NCI-H146 treated with DMSO at 0.1 percent for 48 hours (cell line): ENCODE measurements at regions not wholly inside any gene's neighbourhood (a gene's known extent, or its start where the extent isn't known, plus 50 kb on each side); places are given as distances from the start of the nearest gene placed in this dataset.
A peak's percentile ranks its signal among the peaks of the same experiment; 100 is the strongest.
"Not testable (repeated sequence)": the region's sequence is repeated elsewhere in the genome, so short reads cannot be mapped to it uniquely, and the experiment has no call there.

Experiments
- DNase-seq: peaks from one replicate; lab custom pipeline; 2025; ENCODE audit not compliant: unreplicated experiment; lab: John Stamatoyannopoulos, UW

- DNase-seq, result no peak
Measured at GRCh38 chr3:161893972-161894371, 397.4 kb downstream of the OTOL1 start.

GRCh38 chr3:161894657-161895056 is 398.0 kb downstream of the OTOL1 start:
- DNase-seq, result no peak

- DNase-seq, result no peak
Measured at GRCh38 chr3:161905520-161906132, 409.0 kb downstream of the OTOL1 start.

GRCh38 chr3:161913786-161914389 is 417.3 kb downstream of the OTOL1 start:
- no peak for DNase-seq

- DNase-seq, result peak; percentile 60
Measured at GRCh38 chr3:161914703-161915417, 418.3 kb downstream of the OTOL1 start.

GRCh38 chr3:161915418-161915750 is 418.8 kb downstream of the OTOL1 start:
- DNase-seq, result no peak

GRCh38 chr3:161920196-161920595 is 423.6 kb downstream of the OTOL1 start:
- DNase-seq, result no peak

- DNase-seq, result no peak
Measured at GRCh38 chr3:161925749-161926360, 429.2 kb downstream of the OTOL1 start.

GRCh38 chr3:161927131-161927530 is 430.5 kb downstream of the OTOL1 start:
- no peak for DNase-seq

GRCh38 chr3:161939918-161940620 is 443.5 kb downstream of the OTOL1 start:
- no peak for DNase-seq

GRCh38 chr3:161940621-161940965 is 444.0 kb downstream of the OTOL1 start:
- no peak for DNase-seq

GRCh38 chr3:161941891-161942290 is 445.3 kb downstream of the OTOL1 start:
- DNase-seq, result no peak

GRCh38 chr3:161943801-161944345 is 447.3 kb downstream of the OTOL1 start:
- not testable (repeated sequence) for DNase-seq

- no peak for DNase-seq
Measured at GRCh38 chr3:161946443-161946960, 449.9 kb downstream of the OTOL1 start.

- no peak for DNase-seq
Measured at GRCh38 chr3:161950318-161950868, 453.8 kb downstream of the OTOL1 start.

GRCh38 chr3:161957467-161957866 is 460.9 kb downstream of the OTOL1 start:
- DNase-seq, result no peak

GRCh38 chr3:161964857-161965256 is 468.2 kb downstream of the OTOL1 start:
- DNase-seq, result no peak

GRCh38 chr3:161969867-161970266 is 473.3 kb downstream of the OTOL1 start:
- DNase-seq, result no peak

- DNase-seq, result no peak
Measured at GRCh38 chr3:161975201-161975600, 478.6 kb downstream of the OTOL1 start.

- no peak for DNase-seq
Measured at GRCh38 chr3:161977063-161977462, 480.5 kb downstream of the OTOL1 start.

- DNase-seq, result no peak
Measured at GRCh38 chr3:161977850-161978249, 481.2 kb downstream of the OTOL1 start.
